ENCODE measurements at regions not wholly inside any gene's neighbourhood (a gene's known extent, or its start where the extent isn't known, plus 50 kb on each side); places are given as distances from the start of the nearest gene placed in this dataset.

- Histone ChIP-seq H3K4me3 (ENCODE audit: low read depth, low read length) (no peak overlapping the region), H3K36me3 (ENCODE audit: control insufficient read depth, insufficient read depth, low read length) (no peaks in the 10 kb centered on the region), H3K27ac (ENCODE audit: low read depth, low read length) (no peak overlapping the region)
Observed at GRCh38 chrX:118187100-118187499, 70.5 kb upstream of the KLHL13 start.

GRCh38 chrX:118189000-118189399 lies 72.4 kb upstream of the KLHL13 start:
- H3K4me3 ChIP-seq (ENCODE audit: low read depth, low read length), result no peak overlapping the region
- no peak overlapping the region for H3K27ac ChIP-seq (ENCODE audit: low read depth, low read length)
- H3K36me3 ChIP-seq (ENCODE audit: control insufficient read depth, insufficient read depth, low read length), result no peaks in the 10 kb centered on the region
- no peaks in the 10 kb centered on the region for H3K4me1 ChIP-seq (ENCODE audit: control insufficient read depth, insufficient read depth, low read length)
- H3K9ac ChIP-seq (ENCODE audit: low read depth, low read length), result no peak overlapping the region
- H3K27me3 ChIP-seq (ENCODE audit: control insufficient read depth, insufficient read depth, low read length), result no peaks in the 10 kb centered on the region
- no peaks in the 10 kb centered on the region for H3K9me3 ChIP-seq (ENCODE audit: control insufficient read depth, insufficient read depth, low read length)

More at GRCh38 chrX:118187100-118187499, 70.5 kb upstream of the KLHL13 start:
- Histone ChIP-seq H3K9me3 (ENCODE audit: control insufficient read depth, insufficient read depth, low read length) (no peaks in the 10 kb centered on the region), H3K27me3 (ENCODE audit: control insufficient read depth, insufficient read depth, low read length) (no peaks in the 10 kb centered on the region), H3K9ac (ENCODE audit: low read depth, low read length) (no peak overlapping the region), H3K4me1 (ENCODE audit: control insufficient read depth, insufficient read depth, low read length) (peaks cover 9% of the 10 kb centered on the region; the same call in 1 of the 2 replicates)

- Histone ChIP-seq H3K4me3 (ENCODE audit: low read depth, low read length) (no peak overlapping the region), H3K27me3 (ENCODE audit: control insufficient read depth, insufficient read depth, low read length) (no peaks in the 10 kb centered on the region), H3K36me3 (ENCODE audit: control insufficient read depth, insufficient read depth, low read length) (no peaks in the 10 kb centered on the region), H3K4me1 (ENCODE audit: control insufficient read depth, insufficient read depth, low read length) (no peaks in the 10 kb centered on the region), H3K9ac (ENCODE audit: low read depth, low read length) (no peak overlapping the region), H3K9me3 (ENCODE audit: control insufficient read depth, insufficient read depth, low read length) (no peaks in the 10 kb centered on the region), H3K27ac (ENCODE audit: low read depth, low read length) (no peak overlapping the region)
Observed at GRCh38 chrX:118189628-118190027, 73.0 kb upstream of the KLHL13 start.

GRCh38 chrX:118197730-118198129 lies 81.1 kb upstream of the KLHL13 start:
- H3K27ac ChIP-seq (ENCODE audit: low read depth, low read length), result no peak overlapping the region

GRCh38 chrX:118198577-118198976 lies 82.0 kb upstream of the KLHL13 start:
- Histone ChIP-seq H3K9me3 (ENCODE audit: control insufficient read depth, insufficient read depth, low read length) (no peaks in the 10 kb centered on the region), H3K36me3 (ENCODE audit: control insufficient read depth, insufficient read depth, low read length) (no peaks in the 10 kb centered on the region), H3K27ac (ENCODE audit: low read depth, low read length) (no peak overlapping the region), H3K9ac (ENCODE audit: low read depth, low read length) (no peak overlapping the region), H3K27me3 (ENCODE audit: control insufficient read depth, insufficient read depth, low read length) (peaks cover 4% of the 10 kb centered on the region; the same call in 1 of the 2 replicates), H3K4me1 (ENCODE audit: control insufficient read depth, insufficient read depth, low read length) (no peaks in the 10 kb centered on the region), H3K4me3 (ENCODE audit: low read depth, low read length) (no peak overlapping the region)

More at GRCh38 chrX:118197730-118198129, 81.1 kb upstream of the KLHL13 start:
- Histone ChIP-seq H3K4me3 (ENCODE audit: low read depth, low read length) (no peak overlapping the region), H3K9ac (ENCODE audit: low read depth, low read length) (no peak overlapping the region), H3K9me3 (ENCODE audit: control insufficient read depth, insufficient read depth, low read length) (no peaks in the 10 kb centered on the region), H3K27me3 (ENCODE audit: control insufficient read depth, insufficient read depth, low read length) (peaks cover 4% of the 10 kb centered on the region; the same call in 1 of the 2 replicates), H3K36me3 (ENCODE audit: control insufficient read depth, insufficient read depth, low read length) (no peaks in the 10 kb centered on the region), H3K4me1 (ENCODE audit: control insufficient read depth, insufficient read depth, low read length) (no peaks in the 10 kb centered on the region)

GRCh38 chrX:118199997-118200396 lies 83.4 kb upstream of the KLHL13 start:
- Histone ChIP-seq H3K27ac (ENCODE audit: low read depth, low read length) (no peak overlapping the region), H3K4me3 (ENCODE audit: low read depth, low read length) (no peak overlapping the region), H3K4me1 (ENCODE audit: control insufficient read depth, insufficient read depth, low read length) (no peaks in the 10 kb centered on the region), H3K27me3 (ENCODE audit: control insufficient read depth, insufficient read depth, low read length) (peaks cover 4% of the 10 kb centered on the region; the same call in 1 of the 2 replicates), H3K36me3 (ENCODE audit: control insufficient read depth, insufficient read depth, low read length) (no peaks in the 10 kb centered on the region), H3K9ac (ENCODE audit: low read depth, low read length) (no peak overlapping the region), H3K9me3 (ENCODE audit: control insufficient read depth, insufficient read depth, low read length) (no peaks in the 10 kb centered on the region)

GRCh38 chrX:118205421-118206395 lies 89.1 kb upstream of the KLHL13 start:
- 0 out of 2 replicates have a peak, but pooled peaks cover 4% of the 10 kb centered on the region for H3K27me3 ChIP-seq (ENCODE audit: control insufficient read depth, insufficient read depth, low read length)

GRCh38 chrX:118207831-118208453 lies 91.3 kb upstream of the KLHL13 start:
- no peak overlapping the region for H3K9ac ChIP-seq (ENCODE audit: low read depth, low read length)
- H3K4me3 ChIP-seq (ENCODE audit: low read depth, low read length), result no peak overlapping the region
- peaks cover 7% of the 10 kb centered on the region; the same call in 1 of the 2 replicates for H3K4me1 ChIP-seq (ENCODE audit: control insufficient read depth, insufficient read depth, low read length)
- H3K36me3 ChIP-seq (ENCODE audit: control insufficient read depth, insufficient read depth, low read length), result no peaks in the 10 kb centered on the region
- 0 out of 2 replicates have a peak, but pooled peaks cover 4% of the 10 kb centered on the region for H3K27me3 ChIP-seq (ENCODE audit: control insufficient read depth, insufficient read depth, low read length)
- no peak overlapping the region for H3K27ac ChIP-seq (ENCODE audit: low read depth, low read length)
- H3K9me3 ChIP-seq (ENCODE audit: control insufficient read depth, insufficient read depth, low read length), result no peaks in the 10 kb centered on the region

More at GRCh38 chrX:118205421-118206395, 89.1 kb upstream of the KLHL13 start:
- Histone ChIP-seq H3K4me3 (ENCODE audit: low read depth, low read length) (no peak overlapping the region), H3K9me3 (ENCODE audit: control insufficient read depth, insufficient read depth, low read length) (no peaks in the 10 kb centered on the region), H3K36me3 (ENCODE audit: control insufficient read depth, insufficient read depth, low read length) (no peaks in the 10 kb centered on the region), H3K9ac (ENCODE audit: low read depth, low read length) (no peak overlapping the region), H3K4me1 (ENCODE audit: control insufficient read depth, insufficient read depth, low read length) (no peaks in the 10 kb centered on the region), H3K27ac (ENCODE audit: low read depth, low read length) (no peak overlapping the region)

GRCh38 chrX:118208481-118208880 lies 91.9 kb upstream of the KLHL13 start:
- Histone ChIP-seq H3K9ac (ENCODE audit: low read depth, low read length) (no peak overlapping the region), H3K4me3 (ENCODE audit: low read depth, low read length) (no peak overlapping the region), H3K36me3 (ENCODE audit: control insufficient read depth, insufficient read depth, low read length) (no peaks in the 10 kb centered on the region), H3K27me3 (ENCODE audit: control insufficient read depth, insufficient read depth, low read length) (0 out of 2 replicates have a peak, but pooled peaks cover 4% of the 10 kb centered on the region), H3K9me3 (ENCODE audit: control insufficient read depth, insufficient read depth, low read length) (no peaks in the 10 kb centered on the region), H3K27ac (ENCODE audit: low read depth, low read length) (no peak overlapping the region), H3K4me1 (ENCODE audit: control insufficient read depth, insufficient read depth, low read length) (peaks cover 9% of the 10 kb centered on the region; the same call in 1 of the 2 replicates)

- H3K9me3 ChIP-seq (ENCODE audit: control insufficient read depth, insufficient read depth, low read length), result no peaks in the 10 kb centered on the region
- no peak overlapping the region for H3K27ac ChIP-seq (ENCODE audit: low read depth, low read length)
- H3K36me3 ChIP-seq (ENCODE audit: control insufficient read depth, insufficient read depth, low read length), result no peaks in the 10 kb centered on the region
- H3K9ac ChIP-seq (ENCODE audit: low read depth, low read length), result no peak overlapping the region
- H3K27me3 ChIP-seq (ENCODE audit: control insufficient read depth, insufficient read depth, low read length), result no peaks in the 10 kb centered on the region
- H3K4me3 ChIP-seq (ENCODE audit: low read depth, low read length), result no peak overlapping the region
- peaks cover 9% of the 10 kb centered on the region; the same call in 1 of the 2 replicates for H3K4me1 ChIP-seq (ENCODE audit: control insufficient read depth, insufficient read depth, low read length)
Observed at GRCh38 chrX:118211891-118212816, 95.5 kb upstream of the KLHL13 start.

All from HUES48 (cell line).